Left lung (tissue), 4 donors: ENCODE measurements at regions not wholly inside any gene's neighbourhood (a gene's known extent, or its start where the extent isn't known, plus 50 kb on each side); places are given as distances from the start of the nearest gene placed in this dataset.

Experiments
- ATAC-seq: fragments of 200-7000 bp; cut with Tn5 transposase; one replicate; pipeline ENCODE4 v1.9.1; 2020; ENCODE audit warnings: moderate library complexity
- DNase-seq, 4 donors: peaks; one replicate each; pipeline ENCODE4 v3.0.0-alpha.2; 2013 to 2020
- H3K27ac ChIP-seq, 2 donors: fragments of 200-600 bp; sonication (generic) in 1 of 2; one replicate each; pipeline versions ENCODE4 v1.5.0 to v1.8.0; 2020 to 2021
- H3K27me3 ChIP-seq, 2 donors: fragments of 200-600 bp; sonication (generic) in 1 of 2; one replicate each; pipeline versions ENCODE4 v1.5.0 to v1.8.0; 2020 to 2021
- H3K36me3 ChIP-seq, 2 donors: fragments of 200-600 bp; sonication (generic) in 1 of 2; one replicate each; pipeline versions ENCODE4 v1.5.0 to v1.8.0; 2020 to 2021
- H3K4me1 ChIP-seq, 2 donors: fragments of 200-600 bp; one replicate each; pipeline ENCODE4 v1.8.0; 2021
- H3K4me3 ChIP-seq, 2 donors: fragments of 200-600 bp; sonication (generic) in 1 of 2; one replicate each; pipeline versions ENCODE4 v1.5.0 to v1.8.0; 2020 to 2021; ENCODE audit warnings: mild to moderate bottlenecking in 1 of 2
- H3K9me3 ChIP-seq, 2 donors: fragments of 200-600 bp; sonication (generic) in 1 of 2; one replicate each; pipeline versions ENCODE4 v1.5.0 to v1.8.0; 2020 to 2021
- intact Hi-C, 2 donors: fragments of 100-400 bp; cut with DNase I; formaldehyde crosslinking; loops; one replicate each; pipeline versions ENCODE4 v1.11.2 to v1.14.2; 2022
- TF ChIP-seq, protein P1 (sequence below), 2 donors: fragments of 200-600 bp; sonication (generic) in 1 of 2; IDR thresholded peaks; one replicate each; pipeline versions ENCODE4 v1.5.0 to v1.8.0; 2021; ENCODE audit warnings: antibody characterized with exemption in 2 of 2
- donor health status: DM: no; HTN: yes; CAD: no.
- donor health status: DM: no; HTN: no; CAD: no.

DNA sequence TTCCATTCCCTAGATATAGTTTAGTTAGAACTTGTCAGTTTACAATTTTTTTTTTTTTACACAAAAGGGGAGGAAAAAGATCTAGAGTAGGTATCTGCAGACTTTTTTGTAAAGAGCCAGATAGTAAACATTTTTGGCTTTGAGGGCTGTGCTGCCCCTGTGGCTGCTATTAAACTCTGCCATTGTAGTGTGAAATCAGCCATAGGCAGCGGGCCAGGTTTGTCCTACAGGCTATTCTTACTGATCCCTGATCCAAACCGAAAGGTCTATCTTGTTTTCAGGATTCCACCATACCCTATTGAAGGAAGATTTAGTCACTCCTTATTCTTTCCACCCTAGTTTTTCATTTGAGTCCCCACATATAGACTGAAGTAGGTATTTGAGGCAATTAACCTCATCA, 203.4 kb downstream of the RND3 start:
- intact Hi-C loops = no loop called here
- no peaks in the 10 kb centered on the region for H3K27me3 ChIP-seq
- TF ChIP-seq, protein P1, sequence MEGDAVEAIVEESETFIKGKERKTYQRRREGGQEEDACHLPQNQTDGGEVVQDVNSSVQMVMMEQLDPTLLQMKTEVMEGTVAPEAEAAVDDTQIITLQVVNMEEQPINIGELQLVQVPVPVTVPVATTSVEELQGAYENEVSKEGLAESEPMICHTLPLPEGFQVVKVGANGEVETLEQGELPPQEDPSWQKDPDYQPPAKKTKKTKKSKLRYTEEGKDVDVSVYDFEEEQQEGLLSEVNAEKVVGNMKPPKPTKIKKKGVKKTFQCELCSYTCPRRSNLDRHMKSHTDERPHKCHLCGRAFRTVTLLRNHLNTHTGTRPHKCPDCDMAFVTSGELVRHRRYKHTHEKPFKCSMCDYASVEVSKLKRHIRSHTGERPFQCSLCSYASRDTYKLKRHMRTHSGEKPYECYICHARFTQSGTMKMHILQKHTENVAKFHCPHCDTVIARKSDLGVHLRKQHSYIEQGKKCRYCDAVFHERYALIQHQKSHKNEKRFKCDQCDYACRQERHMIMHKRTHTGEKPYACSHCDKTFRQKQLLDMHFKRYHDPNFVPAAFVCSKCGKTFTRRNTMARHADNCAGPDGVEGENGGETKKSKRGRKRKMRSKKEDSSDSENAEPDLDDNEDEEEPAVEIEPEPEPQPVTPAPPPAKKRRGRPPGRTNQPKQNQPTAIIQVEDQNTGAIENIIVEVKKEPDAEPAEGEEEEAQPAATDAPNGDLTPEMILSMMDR (IDR thresholded peaks at IDR 0.05) = no peak
- H3K4me1 ChIP-seq = no peaks in the 10 kb centered on the region
- no peaks in the 10 kb centered on the region for H3K9me3 ChIP-seq
- DNase-seq (no peak), ATAC-seq (no peak)
- H3K27ac ChIP-seq = no peak overlapping the region
- H3K4me3 ChIP-seq = no peak overlapping the region
- H3K36me3 ChIP-seq = no peaks in the 10 kb centered on the region

DNA sequence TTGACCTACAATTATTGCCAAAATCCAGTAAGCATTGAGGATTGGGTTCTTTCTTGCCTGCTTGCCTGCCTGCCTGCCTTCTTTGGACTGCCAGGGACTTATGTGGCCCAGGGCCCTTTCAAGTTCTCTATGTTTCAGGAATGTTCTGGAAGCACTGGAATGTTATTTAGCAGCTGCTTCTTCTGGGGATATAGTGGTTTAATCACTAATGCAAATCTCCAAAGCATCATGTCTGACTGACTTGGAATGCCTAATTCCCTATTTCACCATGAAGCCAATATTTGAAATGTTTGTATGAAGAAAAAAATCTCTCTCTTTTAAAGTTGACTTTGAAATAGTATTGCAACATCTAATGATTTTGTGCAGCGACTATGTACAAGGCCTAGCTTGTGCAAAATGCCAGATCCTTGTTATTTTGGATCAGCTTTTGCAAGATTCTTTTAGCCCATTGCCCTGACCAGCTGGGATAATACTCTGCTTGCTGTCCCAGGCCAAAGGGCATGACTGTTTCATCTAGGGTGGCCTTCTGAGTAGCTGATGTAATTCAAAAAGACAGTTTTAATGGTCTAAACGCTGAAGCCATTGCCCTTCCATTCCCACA, 204.6 kb downstream of the RND3 start:
- peak in 2 of 4 donors; percentile 78 to 89 for DNase-seq
- intact Hi-C loops = no loop called here

DNA sequence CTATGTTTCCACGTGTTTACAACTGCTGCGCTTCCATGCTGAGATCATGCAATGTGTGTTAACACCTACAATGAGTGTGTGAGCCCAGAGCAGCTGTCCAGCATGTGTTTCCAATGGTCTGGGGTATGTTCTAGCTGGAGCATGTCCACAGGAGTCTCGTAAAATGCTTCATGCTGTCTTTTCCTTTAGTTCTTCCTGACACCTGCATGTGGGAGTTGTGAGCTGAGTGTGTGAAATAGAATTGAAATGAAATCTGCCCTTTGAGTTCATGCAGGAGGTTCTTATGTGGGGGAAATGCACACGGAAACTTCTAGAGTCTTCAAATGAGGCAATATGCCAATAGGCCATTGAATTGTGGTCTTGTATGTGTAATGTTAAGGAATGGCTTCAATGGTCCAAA, 205.1 kb downstream of the RND3 start:
- TF ChIP-seq, protein P1 (IDR thresholded peaks at IDR 0.05) = no peak
- no peak for ATAC-seq
- no peak for DNase-seq
- Histone ChIP-seq H3K27ac (no peak overlapping the region), H3K4me1 (no peaks in the 10 kb centered on the region), H3K27me3 (no peaks in the 10 kb centered on the region), H3K36me3 (no peaks in the 10 kb centered on the region), H3K9me3 (peaks cover 0 to 5% of the 10 kb centered on the region in 2 donors), H3K4me3 (no peak overlapping the region)
- intact Hi-C loops = no loop called here

More for the DNA sequence above, 204.6 kb downstream of the RND3 start:
- ATAC-seq = peak; percentile 47
- H3K9me3 ChIP-seq = no peaks in the 10 kb centered on the region
- no peaks in the 10 kb centered on the region for H3K36me3 ChIP-seq
- H3K4me1 ChIP-seq = no peaks in the 10 kb centered on the region
- TF ChIP-seq, protein P1 (IDR thresholded peaks at IDR 0.05) = no peak
- H3K27me3 ChIP-seq = no peaks in the 10 kb centered on the region
- no peak overlapping the region for H3K27ac ChIP-seq
- H3K4me3 ChIP-seq = no peak overlapping the region

DNA sequence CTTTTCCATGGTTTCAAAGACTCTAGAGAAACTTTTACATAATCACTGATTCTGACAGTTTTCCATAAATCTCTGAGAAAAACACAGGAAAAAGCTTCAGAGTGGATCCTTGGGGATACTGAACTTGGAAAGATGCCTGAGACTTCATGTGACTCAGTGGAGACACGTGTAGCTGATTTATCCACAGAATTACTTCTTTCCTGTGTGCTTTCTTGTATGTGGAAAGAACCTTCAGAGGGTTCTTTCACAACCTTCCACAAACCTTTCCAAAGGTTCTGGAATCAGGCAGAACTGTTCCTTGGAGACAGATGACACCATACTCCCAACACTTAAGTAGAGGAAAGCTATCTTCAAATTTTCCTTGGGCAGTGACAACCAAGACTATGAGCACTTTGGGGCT, 207.2 kb downstream of the RND3 start:
- H3K27ac ChIP-seq = peak overlapping the region in 1 of 2 donors; percentile 0

DNA sequence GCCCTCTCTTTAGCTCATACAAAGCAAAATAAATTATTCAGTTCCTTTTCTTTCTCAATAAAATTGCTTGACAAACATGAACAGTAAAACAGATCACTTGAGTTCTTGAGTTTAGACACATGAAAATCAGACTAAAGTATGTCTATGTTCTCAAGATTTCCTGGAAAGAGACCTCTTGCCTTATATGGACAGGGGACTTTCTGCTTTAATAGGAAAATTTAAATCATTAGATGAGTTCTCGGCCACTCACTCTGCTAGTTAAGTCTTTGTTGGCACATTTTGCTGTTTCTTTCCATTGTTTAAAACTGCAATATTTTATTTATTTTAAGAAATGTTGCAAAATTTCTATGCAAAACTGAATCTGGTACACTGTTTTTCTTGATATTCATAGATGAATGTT, 207.8 kb downstream of the RND3 start:
- Histone ChIP-seq H3K27ac (peak overlapping the region in 1 of 2 donors; percentile 0), H3K9me3 (peaks cover 0 to 24% of the 10 kb centered on the region in 2 donors), H3K36me3 (no peaks in the 10 kb centered on the region), H3K27me3 (no peaks in the 10 kb centered on the region), H3K4me1 (no peaks in the 10 kb centered on the region), H3K4me3 (no peak overlapping the region)
- TF ChIP-seq, protein P1 (IDR thresholded peaks at IDR 0.05) = no peak
- ATAC-seq = peak; percentile 24
- no peak for DNase-seq
- intact Hi-C loops = no loop called here

More for the DNA sequence above, 207.2 kb downstream of the RND3 start:
- Histone ChIP-seq H3K4me1 (no peaks in the 10 kb centered on the region), H3K27me3 (no peaks in the 10 kb centered on the region), H3K9me3 (peaks cover 0 to 23% of the 10 kb centered on the region in 2 donors), H3K36me3 (no peaks in the 10 kb centered on the region), H3K4me3 (no peak overlapping the region)
- no peak for DNase-seq
- ATAC-seq = peak; percentile 30
- TF ChIP-seq, protein P1 (IDR thresholded peaks at IDR 0.05) = no peak
- intact Hi-C loops = no loop called here
